ENCODE measurements at regions not wholly inside any gene's neighbourhood (a gene's known extent, or its start where the extent isn't known, plus 50 kb on each side); places are given as distances from the start of the nearest gene placed in this dataset.

DNA sequence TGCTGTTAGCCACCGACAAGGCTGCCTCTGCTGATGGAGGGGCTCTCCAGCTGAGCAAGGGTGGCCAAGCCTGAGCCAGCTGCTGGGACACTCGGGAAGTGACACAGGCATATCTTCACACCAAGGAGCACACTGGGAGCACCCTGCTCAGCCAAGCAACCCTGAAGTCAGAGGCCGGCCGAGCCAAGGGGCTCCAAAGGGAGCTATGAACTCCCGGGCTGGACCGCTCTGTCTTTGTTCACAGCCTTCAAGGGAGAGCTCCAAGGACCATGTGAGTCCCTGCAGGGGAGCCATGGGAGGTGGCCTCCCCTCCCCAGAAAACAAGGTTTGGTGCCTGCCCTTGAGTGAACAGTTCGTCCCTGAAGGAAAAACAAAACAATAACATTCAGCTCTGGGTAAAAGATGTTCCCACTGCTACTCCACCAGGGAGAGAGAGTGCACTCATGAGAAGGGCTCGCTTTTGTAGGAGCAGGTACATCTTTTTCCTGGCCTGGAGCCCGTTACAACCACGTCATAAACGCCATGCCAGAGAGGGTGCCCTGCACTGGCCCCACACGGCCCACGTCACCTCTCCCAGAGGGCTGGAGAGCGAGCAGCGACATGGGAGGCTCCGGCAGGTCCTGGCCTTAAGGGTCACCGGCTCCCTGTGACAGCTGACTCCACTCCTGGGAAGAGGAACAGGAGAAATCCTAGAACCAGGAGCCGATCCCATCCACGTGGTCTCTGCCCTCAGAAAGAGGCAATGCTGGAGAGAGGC, 56.3 kb upstream of the SLC25A33 start:
- no peak for DNase-seq
- H3K4me3 Mint-ChIP-seq = no peak overlapping the region
- H3K27ac Mint-ChIP-seq = no peak overlapping the region
- peaks cover 0 to 2% (median 0%) of the 10 kb centered on the region in 4 donors for H3K4me1 Mint-ChIP-seq
- no peaks in the 10 kb centered on the region for H3K36me3 ChIP-seq (ENCODE audit: control insufficient read depth, insufficient read depth, low read length)
- H3K27me3 Mint-ChIP-seq = peaks cover 24% of the 10 kb centered on the region
- H3K9me3 Mint-ChIP-seq = peaks cover 0 to 3% (median 0%) of the 10 kb centered on the region in 7 donors
- no peaks in the 10 kb centered on the region for H3K4me1 ChIP-seq (ENCODE audit: control insufficient read depth, insufficient read depth, low read length, poor library complexity, severe bottlenecking)
- no peak overlapping the region for H3K4me3 ChIP-seq (ENCODE audit: low read depth, low read length)
- no peak for ATAC-seq (ENCODE audit: low read depth in 2 of 2)
- H3K9me3 ChIP-seq (ENCODE audit: control insufficient read depth in 2 of 2, low read length in 2 of 2) = no peaks in the 10 kb centered on the region
- no peaks in the 10 kb centered on the region for H3K27me3 ChIP-seq (ENCODE audit: control insufficient read depth, insufficient read depth, low read length)
- H3K27ac ChIP-seq (ENCODE audit: insufficient read depth, low read length, poor library complexity, severe bottlenecking) = no peak overlapping the region
- no peaks in the 10 kb centered on the region for H3K36me3 Mint-ChIP-seq

DNA sequence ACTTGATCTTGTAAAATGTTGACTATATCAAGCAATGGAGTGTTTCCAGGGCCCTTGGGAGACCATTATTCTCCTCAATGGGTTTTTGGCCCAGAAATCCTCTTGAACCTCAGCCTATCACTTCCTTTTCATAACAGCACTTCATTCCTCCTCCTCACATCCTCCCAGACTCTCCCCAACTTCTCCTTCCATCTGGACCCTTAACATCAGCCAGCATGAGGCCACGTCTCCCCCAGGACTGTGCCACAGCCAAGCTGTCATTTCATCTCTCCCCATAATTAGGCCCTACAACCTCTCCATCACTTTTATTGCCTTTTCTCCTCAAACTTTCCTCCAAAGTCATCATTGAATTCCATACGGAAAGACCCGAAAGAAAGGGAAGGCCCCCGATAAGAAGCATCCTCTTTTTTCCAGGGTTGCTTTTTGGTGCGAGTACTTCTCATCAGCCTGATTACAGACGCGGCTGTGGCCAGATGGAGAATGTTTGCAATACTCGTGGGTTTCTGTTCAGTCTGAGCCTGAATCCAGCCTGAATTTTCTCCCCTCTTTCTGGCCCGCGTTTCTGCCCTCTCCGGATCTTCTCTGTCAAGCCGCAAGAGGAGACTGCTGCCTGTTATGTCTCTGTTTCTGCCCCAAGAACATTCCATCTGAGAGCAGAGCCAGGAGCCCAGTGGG, 52.7 kb upstream of the SLC25A33 start:
- no peaks in the 10 kb centered on the region for H3K4me1 ChIP-seq (ENCODE audit: control insufficient read depth, insufficient read depth, low read length, poor library complexity, severe bottlenecking)
- no peak overlapping the region for H3K4me3 ChIP-seq (ENCODE audit: low read depth, low read length)
- Mint-ChIP-seq H3K36me3 (no peaks in the 10 kb centered on the region), H3K4me3 (no peak overlapping the region), H3K9me3 (peaks cover 0 to 6% (median 0%) of the 10 kb centered on the region in 7 donors), H3K27me3 (peaks cover 38% of the 10 kb centered on the region), H3K27ac (no peak overlapping the region), H3K4me1 (no peaks in the 10 kb centered on the region)
- H3K27ac ChIP-seq (ENCODE audit: insufficient read depth, low read length, poor library complexity, severe bottlenecking) = no peak overlapping the region
- H3K36me3 ChIP-seq (ENCODE audit: control insufficient read depth, insufficient read depth, low read length) = no peaks in the 10 kb centered on the region
- DNase-seq (no peak), ATAC-seq (ENCODE audit: low read depth in 2 of 2) (no peak)
- no peaks in the 10 kb centered on the region for H3K27me3 ChIP-seq (ENCODE audit: control insufficient read depth, insufficient read depth, low read length)
- H3K9me3 ChIP-seq (ENCODE audit: control insufficient read depth in 2 of 2, low read length in 2 of 2) = no peaks in the 10 kb centered on the region
